Prostate gland (tissue), 2 donors: ENCODE measurements at regions not wholly inside any gene's neighbourhood (a gene's known extent, or its start where the extent isn't known, plus 50 kb on each side); places are given as distances from the start of the nearest gene placed in this dataset.

ENCODE experiments used
- CTCF ChIP-seq, 4 experiments: fragments of 200-600 bp in 2 of 4; fragments of 450-650 bp in 2 of 4; sonication (generic) in 2 of 4; IDR thresholded peaks; 1 replicate in 3 of 4; 2 replicates in 1 of 4; pipeline ENCODE4 v1.5.1; 2016 to 2019; ENCODE audit warnings: antibody characterized with exemption in 4 of 4, mild to moderate bottlenecking in 2 of 4, moderate library complexity in 2 of 4
- POLR2A ChIP-seq: fragments of 450-650 bp; IDR thresholded peaks from one replicate; pipeline ENCODE4 v1.6.1; 2016; ENCODE audit warnings: antibody characterized with exemption, mild to moderate bottlenecking

- TF ChIP-seq POLR2A, result no peak
- TF ChIP-seq CTCF (IDR thresholded peaks at IDR 0.05), result no peak
Observed at GRCh38 chr5:74112372-74113195, 486.6 kb downstream of the ARHGEF28 start.
